HG03469 (cell line): ENCODE measurements at regions not wholly inside any gene's neighbourhood (a gene's known extent, or its start where the extent isn't known, plus 50 kb on each side); places are given as distances from the start of the nearest gene placed in this dataset.
"Not testable (repeated sequence)": the region's sequence is repeated elsewhere in the genome, so short reads cannot be mapped to it uniquely, and the experiment has no call there.

Experiments
- ATAC-seq: cut with Tn5 transposase; IDR thresholded peaks from one replicate; pipeline ENCODE4 v1.9.1; 2021; ENCODE audit warnings: mild to moderate bottlenecking, moderate library complexity, moderate number of reproducible peaks; ENCODE audit not compliant: unreplicated experiment

GRCh38 chr2:53497020-53497419, 270.6 kb upstream of the CHAC2 start:
- no peak for ATAC-seq

GRCh38 chr2:53493210-53493609, 274.4 kb upstream of the CHAC2 start:
- ATAC-seq: no peak

GRCh38 chr2:53490659-53491058, 276.9 kb upstream of the CHAC2 start:
- ATAC-seq: no peak

GRCh38 chr2:53486185-53486899, 281.3 kb upstream of the CHAC2 start:
- ATAC-seq: not testable (repeated sequence)

GRCh38 chr2:53485021-53485728, 282.4 kb upstream of the CHAC2 start:
- no peak for ATAC-seq

- ATAC-seq: no peak
Measured at GRCh38 chr2:53484531-53484930, 283.1 kb upstream of the CHAC2 start.

GRCh38 chr2:53477517-53477916, 290.1 kb upstream of the CHAC2 start:
- no peak for ATAC-seq

GRCh38 chr2:53476834-53477233, 290.8 kb upstream of the CHAC2 start:
- no peak for ATAC-seq

- ATAC-seq: no peak
Measured at GRCh38 chr2:53475766-53476165, 291.8 kb upstream of the CHAC2 start.

- ATAC-seq: no peak
Measured at GRCh38 chr2:53475321-53475720, 292.3 kb upstream of the CHAC2 start.

GRCh38 chr2:53474914-53475313, 292.7 kb upstream of the CHAC2 start:
- no peak for ATAC-seq

- ATAC-seq: no peak
Measured at GRCh38 chr2:53473775-53474311, 293.8 kb upstream of the CHAC2 start.

GRCh38 chr2:53473236-53473635, 294.4 kb upstream of the CHAC2 start:
- no peak for ATAC-seq

GRCh38 chr2:53467467-53468180, 300.0 kb upstream of the CHAC2 start:
- ATAC-seq: no peak

- ATAC-seq: no peak
Measured at GRCh38 chr2:53463806-53464726, 303.5 kb upstream of the CHAC2 start.

- ATAC-seq: no peak
Measured at GRCh38 chr2:53460937-53461336, 306.7 kb upstream of the CHAC2 start.

- no peak for ATAC-seq
Measured at GRCh38 chr2:53460347-53460746, 307.3 kb upstream of the CHAC2 start.

GRCh38 chr2:53455094-53455493, 312.5 kb upstream of the CHAC2 start:
- ATAC-seq: no peak

- ATAC-seq: no peak
Measured at GRCh38 chr2:53452957-53453748, 314.5 kb upstream of the CHAC2 start.

- ATAC-seq: no peak
Measured at GRCh38 chr2:53452400-53452799, 315.2 kb upstream of the CHAC2 start.
